ENCODE measurements at regions not wholly inside any gene's neighbourhood (a gene's known extent, or its start where the extent isn't known, plus 50 kb on each side); places are given as distances from the start of the nearest gene placed in this dataset.

DNA sequence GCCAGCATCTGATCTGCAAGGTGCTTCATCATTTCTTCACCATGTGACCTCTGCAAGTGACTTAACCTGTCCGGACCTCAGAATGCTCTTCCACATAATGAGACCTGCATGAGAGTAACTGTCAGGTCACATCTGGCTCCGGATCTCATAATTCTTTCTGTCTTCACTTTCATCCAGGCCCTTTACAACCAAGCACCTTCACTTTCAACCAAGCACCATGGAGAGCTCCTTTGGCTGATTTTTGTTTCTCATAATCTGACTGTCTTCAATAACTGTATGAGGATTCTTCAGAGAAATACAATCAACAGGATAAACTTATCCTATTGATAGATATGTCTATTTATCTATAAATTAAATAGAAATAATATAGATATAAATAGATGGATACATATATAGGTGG lies 148.1 kb downstream of the VCX3A start:
- no peak overlapping the region for H3K27ac Mint-ChIP-seq (ENCODE audit: unreplicated experiment)
- intact Hi-C loops (cut with micrococcal nuclease; ENCODE audit: unreplicated experiment), result no loop called here
- CTCF ChIA-PET, result no interaction called here

GRCh38 chrX:6384921-6385320 lies 150.0 kb downstream of the VCX3A start:
- POLR2A ChIA-PET, result no interaction called here
- H3K4me1 ChIP-seq, result peaks cover 21% of the 10 kb centered on the region; the same call in 1 of the 2 replicates
- no peaks in the 10 kb centered on the region for H3K9me3 ChIP-seq
- H3K27ac Mint-ChIP-seq (ENCODE audit: unreplicated experiment), result no peak overlapping the region
- H3K36me3 Mint-ChIP-seq (ENCODE audit: insufficient read depth, unreplicated experiment), result peaks cover 6% of the 10 kb centered on the region
- no peak overlapping the region for H3K4me3 Mint-ChIP-seq (ENCODE audit: unreplicated experiment)
- peaks cover 17% of the 10 kb centered on the region for H3K4me1 Mint-ChIP-seq (ENCODE audit: low read depth, unreplicated experiment)
- H3K27me3 Mint-ChIP-seq (ENCODE audit: insufficient read depth, unreplicated experiment), result no peaks in the 10 kb centered on the region
- peaks cover 6% of the 10 kb centered on the region for H3K9me3 Mint-ChIP-seq (ENCODE audit: unreplicated experiment)
- no peak overlapping the region for H3K4me3 ChIP-seq (ENCODE audit: low read depth, low read length)
- H3K27me3 ChIP-seq (replicated peaks; ENCODE audit: control insufficient read depth, insufficient read depth, low read length), result no peaks in the 10 kb centered on the region
- no TSS peak for BruUV-seq (replicated peaks)
- H3K36me3 ChIP-seq (ENCODE audit: control insufficient read depth, insufficient read depth, low read length), result no peaks in the 10 kb centered on the region
- intact Hi-C loops (cut with micrococcal nuclease; ENCODE audit: unreplicated experiment), result no loop called here
- DNase-seq, result no peak
- TF ChIP-seq, protein P1, sequence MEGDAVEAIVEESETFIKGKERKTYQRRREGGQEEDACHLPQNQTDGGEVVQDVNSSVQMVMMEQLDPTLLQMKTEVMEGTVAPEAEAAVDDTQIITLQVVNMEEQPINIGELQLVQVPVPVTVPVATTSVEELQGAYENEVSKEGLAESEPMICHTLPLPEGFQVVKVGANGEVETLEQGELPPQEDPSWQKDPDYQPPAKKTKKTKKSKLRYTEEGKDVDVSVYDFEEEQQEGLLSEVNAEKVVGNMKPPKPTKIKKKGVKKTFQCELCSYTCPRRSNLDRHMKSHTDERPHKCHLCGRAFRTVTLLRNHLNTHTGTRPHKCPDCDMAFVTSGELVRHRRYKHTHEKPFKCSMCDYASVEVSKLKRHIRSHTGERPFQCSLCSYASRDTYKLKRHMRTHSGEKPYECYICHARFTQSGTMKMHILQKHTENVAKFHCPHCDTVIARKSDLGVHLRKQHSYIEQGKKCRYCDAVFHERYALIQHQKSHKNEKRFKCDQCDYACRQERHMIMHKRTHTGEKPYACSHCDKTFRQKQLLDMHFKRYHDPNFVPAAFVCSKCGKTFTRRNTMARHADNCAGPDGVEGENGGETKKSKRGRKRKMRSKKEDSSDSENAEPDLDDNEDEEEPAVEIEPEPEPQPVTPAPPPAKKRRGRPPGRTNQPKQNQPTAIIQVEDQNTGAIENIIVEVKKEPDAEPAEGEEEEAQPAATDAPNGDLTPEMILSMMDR (IDR thresholded peaks at IDR 0.05; ENCODE audit: insufficient read depth in 1 of 2, low read depth in 1 of 2, low read length in 1 of 2, severe bottlenecking in 1 of 2, unreplicated experiment in 1 of 2), result no peak
- CTCF ChIA-PET, result no interaction called here

More for the DNA sequence above, 148.1 kb downstream of the VCX3A start:
- Mint-ChIP-seq H3K27me3 (ENCODE audit: insufficient read depth, unreplicated experiment) (no peaks in the 10 kb centered on the region), H3K4me3 (ENCODE audit: unreplicated experiment) (no peak overlapping the region), H3K9me3 (ENCODE audit: unreplicated experiment) (peaks cover 6% of the 10 kb centered on the region), H3K36me3 (ENCODE audit: insufficient read depth, unreplicated experiment) (peaks cover 6% of the 10 kb centered on the region), H3K4me1 (ENCODE audit: low read depth, unreplicated experiment) (peaks cover 12% of the 10 kb centered on the region)
- Histone ChIP-seq H3K27me3 (replicated peaks; ENCODE audit: control insufficient read depth, insufficient read depth, low read length) (no peaks in the 10 kb centered on the region), H3K4me3 (ENCODE audit: low read depth, low read length) (no peak overlapping the region), H3K4me1 (peaks cover 16% of the 10 kb centered on the region; the same call in 1 of the 2 replicates), H3K9me3 (no peaks in the 10 kb centered on the region), H3K36me3 (ENCODE audit: control insufficient read depth, insufficient read depth, low read length) (no peaks in the 10 kb centered on the region)
- no peak for DNase-seq
- no TSS peak for BruUV-seq (replicated peaks)
- POLR2A ChIA-PET, result no interaction called here
- TF ChIP-seq, protein P1 (IDR thresholded peaks at IDR 0.05; ENCODE audit: insufficient read depth in 1 of 2, low read depth in 1 of 2, low read length in 1 of 2, severe bottlenecking in 1 of 2, unreplicated experiment in 1 of 2), result no peak

DNA sequence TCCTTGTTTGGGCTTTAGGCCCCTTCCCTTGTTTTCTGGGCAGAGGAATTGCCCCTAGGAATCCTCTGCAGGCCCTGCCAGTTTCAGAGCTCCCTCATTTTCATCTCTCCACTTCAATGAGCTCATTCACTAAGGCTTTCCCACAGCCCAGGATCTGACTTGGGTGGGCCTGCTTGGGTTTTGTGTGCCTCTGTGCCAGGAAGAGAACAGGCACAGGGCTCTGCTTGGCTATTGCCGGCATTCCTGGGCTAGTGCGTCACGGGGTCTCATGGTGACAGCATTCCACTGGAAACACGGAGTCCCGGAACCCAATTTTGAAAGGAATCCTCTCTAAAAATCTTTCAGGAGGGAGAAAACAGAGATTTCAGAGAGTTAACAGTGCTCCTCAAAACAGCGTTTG lies 150.5 kb downstream of the VCX3A start:
- H3K36me3 Mint-ChIP-seq (ENCODE audit: insufficient read depth, unreplicated experiment), result peaks cover 6% of the 10 kb centered on the region
- H3K27ac Mint-ChIP-seq (ENCODE audit: unreplicated experiment), result no peak overlapping the region
- Histone ChIP-seq H3K27me3 (replicated peaks; ENCODE audit: control insufficient read depth, insufficient read depth, low read length) (no peaks in the 10 kb centered on the region), H3K36me3 (ENCODE audit: control insufficient read depth, insufficient read depth, low read length) (no peaks in the 10 kb centered on the region), H3K4me3 (ENCODE audit: low read depth, low read length) (no peak overlapping the region), H3K4me1 (peaks cover 21% of the 10 kb centered on the region; the same call in 1 of the 2 replicates), H3K9me3 (no peaks in the 10 kb centered on the region)
- peaks cover 6% of the 10 kb centered on the region for H3K9me3 Mint-ChIP-seq (ENCODE audit: unreplicated experiment)
- no TSS peak for BruUV-seq (replicated peaks)
- ChIA-PET POLR2A (no interaction called here), CTCF (no interaction called here)
- TF ChIP-seq, protein P1 (IDR thresholded peaks at IDR 0.05; ENCODE audit: insufficient read depth in 1 of 2, low read depth in 1 of 2, low read length in 1 of 2, severe bottlenecking in 1 of 2, unreplicated experiment in 1 of 2), result no peak
- no peak for DNase-seq
- intact Hi-C loops (cut with micrococcal nuclease; ENCODE audit: unreplicated experiment), result no loop called here
- no peak overlapping the region for H3K4me3 Mint-ChIP-seq (ENCODE audit: unreplicated experiment)
- no peaks in the 10 kb centered on the region for H3K27me3 Mint-ChIP-seq (ENCODE audit: insufficient read depth, unreplicated experiment)
- peaks cover 17% of the 10 kb centered on the region for H3K4me1 Mint-ChIP-seq (ENCODE audit: low read depth, unreplicated experiment)
